Uterus (tissue), 2 donors: ENCODE measurements at regions not wholly inside any gene's neighbourhood (a gene's known extent, or its start where the extent isn't known, plus 50 kb on each side); places are given as distances from the start of the nearest gene placed in this dataset.

ENCODE experiments used
- CTCF ChIP-seq, 4 experiments: fragments of 200-600 bp in 2 of 4; fragments of 450-650 bp in 2 of 4; sonication (generic) in 2 of 4; IDR thresholded peaks; one replicate each; pipeline ENCODE4 v1.5.1; 2016 to 2019; ENCODE audit warnings: antibody characterized with exemption in 4 of 4, mild to moderate bottlenecking in 2 of 4, moderate library complexity in 1 of 4
- POLR2A ChIP-seq, 2 donors: fragments of 450-650 bp; IDR thresholded peaks; one replicate each; pipeline ENCODE4 v1.6.1; 2016; ENCODE audit warnings: antibody characterized with exemption in 2 of 2, mild to moderate bottlenecking in 1 of 2, moderate library complexity in 1 of 2

- no peak for TF ChIP-seq CTCF (IDR thresholded peaks at IDR 0.05)
- TF ChIP-seq POLR2A (IDR thresholded peaks at IDR 0.05) = no peak
Observed at GRCh38 chr1:29688471-29689365, 452.4 kb downstream of the PTPRU start.
